Loucy (cell line): ENCODE measurements at regions not wholly inside any gene's neighbourhood (a gene's known extent, or its start where the extent isn't known, plus 50 kb on each side); places are given as distances from the start of the nearest gene placed in this dataset.

Experiments used
- H2AFZ ChIP-seq: fragments of 200-600 bp; sonication (generic); 2 replicates; pipeline ENCODE4 v1.6.0; 2016; ENCODE audit warnings: antibody characterized with exemption, mild to moderate bottlenecking, low read length, moderate library complexity
- H3F3A ChIP-seq: fragments of 200-600 bp; 2 replicates; pipeline ENCODE4 v1.6.0; 2016; ENCODE audit warnings: antibody characterized with exemption, low read depth, mild to moderate bottlenecking
- H3K27me3 ChIP-seq: fragments of 200-600 bp; sonication (generic); 2 replicates; pipeline ENCODE4 v1.6.1; 2014; ENCODE audit warnings: low read length, mild to moderate bottlenecking; ENCODE audit not compliant: insufficient read depth, poor library complexity, severe bottlenecking
- H3K36me3 ChIP-seq: fragments of 200-600 bp; sonication (generic); 2 replicates; pipeline ENCODE4 v1.6.1; 2016; ENCODE audit warnings: low read length; ENCODE audit not compliant: insufficient read depth
- H3K4me1 ChIP-seq: fragments of 200-600 bp; sonication (generic); 2 replicates; pipeline ENCODE4 v1.5.1; 2014; ENCODE audit warnings: low read length, mild to moderate bottlenecking; ENCODE audit not compliant: insufficient read depth, poor library complexity, severe bottlenecking
- H3K4me2 ChIP-seq: fragments of 200-600 bp; sonication (generic); 2 replicates; pipeline ENCODE4 v1.6.0; 2014; ENCODE audit warnings: antibody characterized with exemption, low read length, low read depth, mild to moderate bottlenecking; ENCODE audit not compliant: poor library complexity, severe bottlenecking
- H3K4me3 ChIP-seq: fragments of 200-600 bp; sonication (generic); 2 replicates; pipeline ENCODE4 v1.5.1; 2014; ENCODE audit warnings: low read length, mild to moderate bottlenecking, mixed read lengths; ENCODE audit not compliant: poor library complexity, severe bottlenecking
- H3K79me2 ChIP-seq: fragments of 200-600 bp; sonication (generic); 2 replicates; pipeline ENCODE4 v1.6.1; 2014; ENCODE audit warnings: low read length; ENCODE audit not compliant: insufficient read depth
- H3K9ac ChIP-seq: fragments of 200-600 bp; sonication (generic); 2 replicates; pipeline ENCODE4 v1.6.0; 2014; ENCODE audit warnings: mild to moderate bottlenecking, low read depth, low read length, moderate library complexity; ENCODE audit not compliant: poor library complexity, severe bottlenecking
- H3K9me2 ChIP-seq: fragments of 200-600 bp; sonication (generic); replicated peaks from 2 replicates; pipeline ENCODE4 v1.6.1; 2016; ENCODE audit warnings: low read depth, low read length, mixed read lengths
- H3K9me3 ChIP-seq: fragments of 200-600 bp; sonication (generic); 2 replicates; pipeline ENCODE4 v1.6.1; 2014; ENCODE audit warnings: mild to moderate bottlenecking, antibody characterized with exemption, low read length, low read depth; ENCODE audit not compliant: insufficient read depth
- H4K20me1 ChIP-seq: fragments of 200-600 bp; sonication (generic); 2 replicates; pipeline ENCODE4 v1.6.0; 2014; ENCODE audit warnings: antibody characterized with exemption, low read length, mild to moderate bottlenecking; ENCODE audit not compliant: insufficient read depth, poor library complexity, severe bottlenecking
- EZH2phosphoT487 ChIP-seq: fragments of 200-600 bp; IDR thresholded peaks from 2 replicates; pipeline ENCODE4 v1.6.1; 2018; ENCODE audit warnings: antibody characterized with exemption, mild to moderate bottlenecking, moderate library complexity, borderline replicate concordance
- TF ChIP-seq, protein P1 (sequence below): fragments of 200-600 bp; sonication (generic); conservative IDR thresholded peaks from 2 replicates; pipeline ENCODE4 v1.5.1; 2014; ENCODE audit warnings: mild to moderate bottlenecking, antibody characterized with exemption, low read length

DNA sequence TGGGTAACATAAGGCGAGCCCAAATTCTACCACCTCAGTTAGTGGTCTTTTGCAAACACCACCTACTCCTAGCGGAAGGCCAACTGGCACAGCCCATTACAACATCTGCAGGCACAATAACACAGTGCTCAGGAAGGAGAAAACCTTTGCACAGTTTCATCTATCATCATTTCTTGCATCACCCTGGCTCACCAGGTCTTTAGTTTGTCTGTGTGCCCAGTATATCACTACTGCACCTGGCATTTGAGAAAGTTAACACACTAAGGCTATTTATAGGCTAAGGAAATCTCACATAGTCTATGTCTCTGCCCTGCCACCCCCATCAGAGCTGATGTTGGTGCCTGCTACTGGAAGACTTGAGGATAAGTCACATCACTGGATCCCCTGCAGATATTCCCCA, 484.0 kb downstream of the SATB2 start:
- Histone ChIP-seq H3K27me3 (no peaks in the 10 kb centered on the region), H3K4me3 (no peak overlapping the region), H3K79me2 (no peaks in the 10 kb centered on the region), H3K36me3 (no peaks in the 10 kb centered on the region), H2AFZ (no peak overlapping the region), H3K9me3 (peaks cover 16% of the 10 kb centered on the region; the same call in 1 of the 2 replicates), H3K4me1 (no peaks in the 10 kb centered on the region), H3K9me2 (no peaks in the 10 kb centered on the region), H3F3A (no peaks in the 10 kb centered on the region), H3K9ac (no peak overlapping the region), H3K4me2 (no peak overlapping the region), H4K20me1 (no peaks in the 10 kb centered on the region)
- TF ChIP-seq EZH2phosphoT487: no peak
- TF ChIP-seq, protein P1, sequence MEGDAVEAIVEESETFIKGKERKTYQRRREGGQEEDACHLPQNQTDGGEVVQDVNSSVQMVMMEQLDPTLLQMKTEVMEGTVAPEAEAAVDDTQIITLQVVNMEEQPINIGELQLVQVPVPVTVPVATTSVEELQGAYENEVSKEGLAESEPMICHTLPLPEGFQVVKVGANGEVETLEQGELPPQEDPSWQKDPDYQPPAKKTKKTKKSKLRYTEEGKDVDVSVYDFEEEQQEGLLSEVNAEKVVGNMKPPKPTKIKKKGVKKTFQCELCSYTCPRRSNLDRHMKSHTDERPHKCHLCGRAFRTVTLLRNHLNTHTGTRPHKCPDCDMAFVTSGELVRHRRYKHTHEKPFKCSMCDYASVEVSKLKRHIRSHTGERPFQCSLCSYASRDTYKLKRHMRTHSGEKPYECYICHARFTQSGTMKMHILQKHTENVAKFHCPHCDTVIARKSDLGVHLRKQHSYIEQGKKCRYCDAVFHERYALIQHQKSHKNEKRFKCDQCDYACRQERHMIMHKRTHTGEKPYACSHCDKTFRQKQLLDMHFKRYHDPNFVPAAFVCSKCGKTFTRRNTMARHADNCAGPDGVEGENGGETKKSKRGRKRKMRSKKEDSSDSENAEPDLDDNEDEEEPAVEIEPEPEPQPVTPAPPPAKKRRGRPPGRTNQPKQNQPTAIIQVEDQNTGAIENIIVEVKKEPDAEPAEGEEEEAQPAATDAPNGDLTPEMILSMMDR: no peak

DNA sequence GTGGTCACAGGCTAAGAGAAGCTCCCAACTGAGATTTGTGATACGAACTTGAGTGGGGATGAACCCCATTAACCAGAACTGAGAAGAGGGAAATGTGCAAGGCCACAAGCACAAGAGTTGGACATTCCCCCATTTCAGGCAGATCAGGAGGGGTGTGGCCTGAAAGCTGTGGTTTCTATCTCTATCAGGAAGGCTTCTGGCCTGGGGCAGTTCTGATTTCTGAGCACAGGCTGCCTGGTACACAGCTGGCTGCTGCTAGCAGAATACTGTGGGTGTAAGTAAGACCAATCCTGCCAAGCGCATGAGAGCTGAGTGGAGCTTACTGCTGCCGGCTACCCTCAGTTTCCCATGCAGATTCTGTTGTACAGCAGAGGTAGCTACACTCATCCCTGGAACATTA, 484.6 kb downstream of the SATB2 start:
- H3K9me3 ChIP-seq: peaks cover 16% of the 10 kb centered on the region; the same call in 1 of the 2 replicates
- H3K4me3 ChIP-seq: no peak overlapping the region
- no peaks in the 10 kb centered on the region for H3K9me2 ChIP-seq
- no peaks in the 10 kb centered on the region for H3K27me3 ChIP-seq
- no peaks in the 10 kb centered on the region for H3K4me1 ChIP-seq
- no peak overlapping the region for H2AFZ ChIP-seq
- no peaks in the 10 kb centered on the region for H3K36me3 ChIP-seq
- H3K4me2 ChIP-seq: no peak overlapping the region
- no peak overlapping the region for H3K9ac ChIP-seq
- no peaks in the 10 kb centered on the region for H4K20me1 ChIP-seq
- no peaks in the 10 kb centered on the region for H3K79me2 ChIP-seq
- TF ChIP-seq, protein P1: no peak
- no peak for TF ChIP-seq EZH2phosphoT487
- H3F3A ChIP-seq: no peaks in the 10 kb centered on the region

DNA sequence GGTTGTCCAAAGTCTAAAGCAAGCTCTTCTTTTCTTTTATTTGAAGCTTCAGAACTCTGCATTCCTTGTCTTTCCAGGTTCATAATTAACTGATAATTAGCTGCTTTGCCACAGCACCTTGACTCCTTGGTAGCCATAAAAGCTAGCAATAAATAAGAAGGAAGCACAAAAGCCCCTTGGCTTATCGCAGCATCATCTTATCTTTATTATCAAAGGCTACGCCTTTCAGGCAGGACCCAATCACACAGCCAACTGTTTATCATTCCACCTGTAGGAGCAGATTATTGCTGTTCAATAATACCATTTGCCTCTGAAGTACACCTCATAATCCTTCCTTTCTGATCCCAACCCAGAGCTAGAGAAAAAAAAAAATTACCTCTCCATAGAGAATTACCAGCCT, 489.2 kb downstream of the SATB2 start:
- Histone ChIP-seq H3K79me2 (no peaks in the 10 kb centered on the region), H3K4me3 (no peak overlapping the region), H3K9ac (no peak overlapping the region), H3K9me2 (no peaks in the 10 kb centered on the region), H3K4me2 (no peak overlapping the region), H3K27me3 (no peaks in the 10 kb centered on the region), H3K9me3 (no peaks in the 10 kb centered on the region), H2AFZ (no peak overlapping the region), H3F3A (no peaks in the 10 kb centered on the region), H3K36me3 (no peaks in the 10 kb centered on the region), H4K20me1 (no peaks in the 10 kb centered on the region), H3K4me1 (no peaks in the 10 kb centered on the region)
- TF ChIP-seq, protein P1: no peak
- TF ChIP-seq EZH2phosphoT487: no peak
